Motor neuron (in vitro differentiated cells): ENCODE measurements at regions not wholly inside any gene's neighbourhood (a gene's known extent, or its start where the extent isn't known, plus 50 kb on each side); places are given as distances from the start of the nearest gene placed in this dataset.

Experiments
- ATAC-seq, 8 experiments: fragments of 200-7000 bp; cut with Tn5 transposase; replicated peaks in 6 of 8; 2 replicates each; pipeline ENCODE4 v1.8.0; 2021; ENCODE audit warnings: mild to moderate bottlenecking in 8 of 8, moderate library complexity in 8 of 8
- H3K27ac ChIP-seq, 2 donors: fragments of 250-450 bp; sonication (Bioruptor Pico); 2 replicates each; pipeline ENCODE4 v1.9.0; 2021; ENCODE audit warnings: antibody characterized with exemption in 2 of 2, mild to moderate bottlenecking in 2 of 2, moderate library complexity in 1 of 2
- H3K4me1 ChIP-seq, 2 donors: fragments of 250-450 bp; sonication (Bioruptor Pico); replicated peaks in 1 of 2; 2 replicates each; pipeline ENCODE4 v1.6.1; 2021; ENCODE audit warnings: antibody characterized with exemption in 2 of 2, mild to moderate bottlenecking in 2 of 2, moderate library complexity in 1 of 2
- H3K4me3 ChIP-seq, 5 donors: fragments of 250-450 bp; sonication (Bioruptor Pico); 2 replicates each; pipeline ENCODE4 v1.9.0; 2021; ENCODE audit warnings: antibody characterized with exemption in 5 of 5, mild to moderate bottlenecking in 5 of 5, moderate library complexity in 4 of 5
- WGBS, 10 experiments: fragments of 450-650 bp; shearing (Covaris generic); methylation state at CpG; one replicate each; pipeline ENCODE4 v1.0.0; 2022; 5-methylcytosine and 5-hydroxymethylcytosine counted together
- in situ Hi-C, 9 experiments: fragments of 400-800 bp; cut with MboI; loops; one replicate each; pipeline ENCODE4 v1.15.0; 2021; ENCODE audit warnings: low sequenced_read_pairs in 9 of 9, low pct_unique_long_range_greater_than_20kb in 2 of 9; ENCODE audit not compliant: unreplicated experiment in 9 of 9

- in situ Hi-C loops, result loop anchor here in 4 of 9 experiments (25.0 kb wide), 3 partner anchors 91 to 191 kb away; no protein-coding TSS in a partner anchor
- ATAC-seq, result no peak
- no peaks in the 10 kb centered on the region for H3K4me1 ChIP-seq
- H3K4me3 ChIP-seq, result no peak overlapping the region
- H3K27ac ChIP-seq, result no peak overlapping the region
- WGBS, 10 experiments, result 60 to 96% (median 78%) methylated on average over 2 to 5 of the region's 5 CpGs
Measured at GRCh38 chr1:117278531-117278930, 67.8 kb upstream of the VTCN1 start.

GRCh38 chr1:117275055-117275454, 64.3 kb upstream of the VTCN1 start:
- Histone ChIP-seq H3K4me3 (no peak overlapping the region), H3K27ac (no peak overlapping the region), H3K4me1 (peaks cover 3 to 6% of the 10 kb centered on the region in 2 donors)
- ATAC-seq, result no peak
- 40 to 100% (median 65%) methylated on average over 1 to 2 of the region's 2 CpGs; no CpG with 5 or more reads in 2 of the 10 experiments for WGBS, 10 experiments
- in situ Hi-C loops, result loop anchor here in 4 of 9 experiments (25.0 kb wide), 3 partner anchors 88 to 188 kb away; no protein-coding TSS in a partner anchor

GRCh38 chr1:117271959-117272358, 61.2 kb upstream of the VTCN1 start:
- WGBS, 10 experiments, result 50 to 100% (median 81%) methylated on average over 1 to 4 of the region's 4 CpGs; no CpG with 5 or more reads in 1 of the 10 experiments
- in situ Hi-C loops, result no loop called here
- Histone ChIP-seq H3K4me3 (no peak overlapping the region), H3K4me1 (peaks cover 6 to 10% of the 10 kb centered on the region in 2 donors), H3K27ac (no peak overlapping the region)
- ATAC-seq, result peak in 4 of 8 experiments; percentile 15 to 46 (median 32)

- no peak for ATAC-seq
- no peak overlapping the region for H3K4me3 ChIP-seq
- 54 to 100% (median 87%) methylated on average over 1 to 5 of the region's 5 CpGs; no CpG with 5 or more reads in 1 of the 10 experiments for WGBS, 10 experiments
- in situ Hi-C loops, result no loop called here
- peaks cover 6 to 10% of the 10 kb centered on the region in 2 donors for H3K4me1 ChIP-seq
- H3K27ac ChIP-seq, result no peak overlapping the region
Measured at GRCh38 chr1:117271129-117271528, 60.4 kb upstream of the VTCN1 start.

- ATAC-seq, result no peak
- Histone ChIP-seq H3K27ac (no peak overlapping the region), H3K4me3 (no peak overlapping the region), H3K4me1 (peaks cover 6 to 10% of the 10 kb centered on the region in 2 donors)
- in situ Hi-C loops, result no loop called here
Measured at GRCh38 chr1:117270679-117271078, 60.0 kb upstream of the VTCN1 start.

GRCh38 chr1:117268535-117269455, 58.1 kb upstream of the VTCN1 start:
- H3K27ac ChIP-seq, result no peak overlapping the region

GRCh38 chr1:117267232-117267774, 56.6 kb upstream of the VTCN1 start:
- in situ Hi-C loops, result no loop called here
- Histone ChIP-seq H3K4me3 (no peak overlapping the region), H3K27ac (no peak overlapping the region), H3K4me1 (peaks cover 6 to 10% of the 10 kb centered on the region in 2 donors)
- WGBS, 10 experiments, result 40 to 92% (median 87%) methylated on average over 2 to 3 of the region's 3 CpGs; no CpG with 5 or more reads in 5 of the 10 experiments
- ATAC-seq, result peak in 1 of 8 experiments; percentile 5

More at GRCh38 chr1:117268535-117269455, 58.1 kb upstream of the VTCN1 start:
- in situ Hi-C loops, result no loop called here
- Histone ChIP-seq H3K4me1 (peaks cover 6 to 10% of the 10 kb centered on the region in 2 donors), H3K4me3 (no peak overlapping the region)
- ATAC-seq, result peak; percentile 41 to 88 (median 76)
- 27 to 91% (median 68%) methylated on average over 3 to 10 of the region's 11 CpGs; no CpG with 5 or more reads in 1 of the 10 experiments for WGBS, 10 experiments

- in situ Hi-C loops, result no loop called here
- no peak overlapping the region for H3K4me3 ChIP-seq
- no peak overlapping the region for H3K27ac ChIP-seq
- WGBS, 10 experiments, result 90 to 100% (median 99%) methylated on average over 2 to 5 of the region's 5 CpGs; no CpG with 5 or more reads in 2 of the 10 experiments
- no peak for ATAC-seq
- H3K4me1 ChIP-seq, result no peaks in the 10 kb centered on the region
Measured at GRCh38 chr1:117262976-117263375, 52.2 kb upstream of the VTCN1 start.

- Histone ChIP-seq H3K27ac (no peak overlapping the region), H3K4me1 (no peaks in the 10 kb centered on the region), H3K4me3 (no peak overlapping the region)
- WGBS, 10 experiments, result 80 to 100% (median 96%) methylated on average over 1 to 2 of the region's 2 CpGs; no CpG with 5 or more reads in 4 of the 10 experiments
- in situ Hi-C loops, result no loop called here
- ATAC-seq, result no peak
Measured at GRCh38 chr1:117261424-117261785, 50.7 kb upstream of the VTCN1 start.

GRCh38 chr1:117260761-117261423, 50.2 kb upstream of the VTCN1 start:
- no peaks in the 10 kb centered on the region for H3K4me1 ChIP-seq
- in situ Hi-C loops, result no loop called here
- H3K4me3 ChIP-seq, result no peak overlapping the region
- no peak for ATAC-seq
- WGBS, 10 experiments, result 48 to 100% (median 83%) methylated on average over 1 to 4 of the region's 4 CpGs; no CpG with 5 or more reads in 1 of the 10 experiments
- no peak overlapping the region for H3K27ac ChIP-seq
